BLaER1 (cell line): ENCODE measurements at regions not wholly inside any gene's neighbourhood (a gene's known extent, or its start where the extent isn't known, plus 50 kb on each side); places are given as distances from the start of the nearest gene placed in this dataset.

Experiments used
- H3K27ac ChIP-seq: shearing (Covaris generic); formaldehyde crosslinking; 2 replicates; pipeline ENCODE4 v1.8.1; 2022
- H3K27me3 ChIP-seq: shearing (Covaris generic); formaldehyde crosslinking; 2 replicates; pipeline ENCODE4 v1.8.1; 2022
- H3K36me3 ChIP-seq: shearing (Covaris generic); formaldehyde crosslinking; 2 replicates; pipeline ENCODE4 v1.8.1; 2022
- H3K4me1 ChIP-seq: shearing (Covaris generic); formaldehyde crosslinking; 2 replicates; pipeline ENCODE4 v1.8.1; 2022
- H3K4me2 ChIP-seq: shearing (Covaris generic); formaldehyde crosslinking; 2 replicates; pipeline ENCODE4 v1.8.1; 2022
- H3K4me3 ChIP-seq: shearing (Covaris generic); formaldehyde crosslinking; 2 replicates; pipeline ENCODE4 v1.8.1; 2022
- H3K9ac ChIP-seq: shearing (Covaris generic); formaldehyde crosslinking; 2 replicates; pipeline ENCODE4 v1.8.1; 2022
- H3K9me3 ChIP-seq: shearing (Covaris generic); formaldehyde crosslinking; 2 replicates; pipeline ENCODE4 v1.8.1; 2022
- H4K20me1 ChIP-seq: shearing (Covaris generic); formaldehyde crosslinking; 2 replicates; pipeline ENCODE4 v1.8.1; 2022
- Cebpa-rat ChIP-seq: shearing (Covaris generic); IDR thresholded peaks from 2 replicates; pipeline ENCODE4 v1.8.1; 2022

DNA sequence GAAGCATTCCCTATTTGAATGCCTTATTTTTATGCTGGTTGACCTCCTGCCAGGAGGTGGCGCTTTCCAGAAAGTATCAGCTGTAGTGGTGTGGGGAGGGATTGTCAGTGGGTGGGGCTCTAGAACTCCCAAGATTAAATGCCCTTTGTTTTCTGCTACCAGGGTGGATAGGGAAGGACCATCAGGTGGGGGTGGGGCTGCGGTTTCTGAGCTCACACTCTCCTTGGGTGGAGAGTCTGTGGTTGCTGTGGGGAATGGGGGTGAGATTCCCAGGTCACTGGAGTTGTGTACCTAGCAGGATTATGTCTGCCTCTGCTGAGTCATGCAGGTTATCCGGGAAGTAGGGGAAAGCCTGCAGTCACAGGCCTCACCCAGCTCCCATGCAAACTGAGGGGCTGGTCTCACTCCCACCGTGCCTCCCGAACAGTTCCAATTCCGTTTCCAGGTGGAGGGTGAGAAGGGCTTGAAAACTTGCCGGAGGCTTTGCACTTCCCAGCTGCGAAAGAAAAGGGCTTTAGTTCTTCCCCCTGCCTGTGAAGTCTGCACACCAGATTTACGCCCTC is 68.3 kb downstream of the ALG10B start:
- H3K9ac ChIP-seq: no peak overlapping the region
- H3K9me3 ChIP-seq: no peaks in the 10 kb centered on the region
- H3K27ac ChIP-seq: no peak overlapping the region
- no peaks in the 10 kb centered on the region for H3K27me3 ChIP-seq
- no peak overlapping the region for H3K4me2 ChIP-seq
- no peaks in the 10 kb centered on the region for H4K20me1 ChIP-seq
- no peak overlapping the region for H3K4me3 ChIP-seq
- no peak for TF ChIP-seq Cebpa-rat
- H3K36me3 ChIP-seq: no peaks in the 10 kb centered on the region
- H3K4me1 ChIP-seq: no peaks in the 10 kb centered on the region

DNA sequence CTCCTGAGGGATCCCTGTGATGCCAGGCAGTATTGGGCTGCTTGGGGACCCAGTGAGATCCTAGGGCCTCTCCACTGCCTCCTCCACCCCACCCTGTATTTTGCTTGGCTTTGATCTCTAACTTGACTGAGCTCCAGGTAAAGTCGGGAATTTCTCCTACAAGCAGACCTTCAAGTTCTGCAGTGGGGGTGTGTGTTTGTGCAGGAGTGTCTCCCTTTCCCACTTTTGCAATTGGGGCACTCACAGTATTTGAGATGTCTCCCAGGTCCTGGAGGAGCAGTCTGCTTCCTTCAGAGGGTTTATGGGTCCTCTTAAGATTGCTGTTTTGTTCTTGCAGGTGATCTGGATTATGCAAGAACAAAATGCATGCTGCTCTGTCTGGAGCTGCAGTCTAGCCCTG is 68.9 kb downstream of the ALG10B start:
- no peaks in the 10 kb centered on the region for H4K20me1 ChIP-seq
- no peaks in the 10 kb centered on the region for H3K36me3 ChIP-seq
- H3K4me1 ChIP-seq: no peaks in the 10 kb centered on the region
- H3K4me2 ChIP-seq: no peak overlapping the region
- H3K9me3 ChIP-seq: no peaks in the 10 kb centered on the region
- no peak overlapping the region for H3K27ac ChIP-seq
- no peak overlapping the region for H3K4me3 ChIP-seq
- TF ChIP-seq Cebpa-rat: no peak
- no peaks in the 10 kb centered on the region for H3K27me3 ChIP-seq
- H3K9ac ChIP-seq: no peak overlapping the region

DNA sequence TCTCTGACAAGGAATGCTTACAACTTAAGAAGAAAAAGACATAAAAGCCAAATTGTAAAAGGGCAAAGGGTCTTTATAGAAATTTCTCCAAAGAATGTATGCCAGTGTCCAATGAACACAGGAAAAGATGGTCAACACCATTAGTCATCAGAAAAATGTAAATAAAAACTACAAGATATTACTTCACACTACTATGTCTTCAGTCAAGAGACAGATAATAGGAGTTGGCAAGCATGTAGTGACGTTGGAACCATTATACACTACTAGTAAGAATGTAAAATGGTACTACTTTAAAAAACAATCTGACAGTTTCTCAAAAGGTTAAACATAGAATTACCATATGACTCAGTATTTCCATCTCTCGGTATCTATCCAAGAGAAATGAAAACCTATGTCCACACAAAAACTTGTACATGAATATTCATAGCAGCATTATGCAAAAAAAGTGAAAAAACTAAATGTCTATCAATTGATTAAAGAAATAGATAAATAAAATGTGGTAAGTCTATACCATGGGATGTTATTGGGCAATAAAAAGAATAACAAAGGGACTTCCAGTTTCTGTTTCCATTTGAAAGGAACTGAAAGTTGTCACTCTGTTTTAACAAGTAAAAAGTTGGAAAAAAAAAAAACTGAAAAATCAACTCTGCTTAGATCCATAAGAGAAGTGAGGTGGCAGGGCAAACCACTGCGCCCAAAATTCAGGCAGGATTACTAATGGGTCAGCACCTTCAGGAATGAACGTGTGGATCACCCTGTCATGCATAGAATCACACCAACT is 69.8 kb downstream of the ALG10B start:
- H3K9me3 ChIP-seq: no peaks in the 10 kb centered on the region

DNA sequence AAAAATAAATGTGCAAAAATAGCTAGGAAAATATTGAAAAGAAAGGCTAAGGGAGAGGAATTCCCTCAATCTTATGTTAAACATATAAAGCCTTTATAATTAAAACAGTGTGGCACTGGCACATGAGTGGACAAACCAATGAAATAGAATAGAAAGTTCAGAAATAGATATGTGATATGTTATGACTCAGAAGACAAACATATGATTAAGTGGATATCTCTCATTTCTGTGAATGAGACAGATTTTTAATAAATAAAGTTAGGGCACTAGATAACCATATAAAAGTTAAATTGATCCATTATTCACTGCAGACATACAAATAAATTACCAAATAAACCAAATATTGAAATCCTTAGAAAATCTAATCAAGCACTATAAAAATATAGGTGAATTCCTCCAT is 73.0 kb downstream of the ALG10B start:
- no peak for TF ChIP-seq Cebpa-rat
- H3K36me3 ChIP-seq: no peaks in the 10 kb centered on the region
- H3K27me3 ChIP-seq: no peaks in the 10 kb centered on the region

More for the DNA sequence above, 69.8 kb downstream of the ALG10B start:
- no peak overlapping the region for H3K9ac ChIP-seq
- no peaks in the 10 kb centered on the region for H3K4me1 ChIP-seq
- no peaks in the 10 kb centered on the region for H3K36me3 ChIP-seq
- H4K20me1 ChIP-seq: no peaks in the 10 kb centered on the region
- no peak overlapping the region for H3K27ac ChIP-seq
- H3K4me2 ChIP-seq: no peak overlapping the region
- H3K4me3 ChIP-seq: no peak overlapping the region
- no peaks in the 10 kb centered on the region for H3K27me3 ChIP-seq
- no peak for TF ChIP-seq Cebpa-rat

DNA sequence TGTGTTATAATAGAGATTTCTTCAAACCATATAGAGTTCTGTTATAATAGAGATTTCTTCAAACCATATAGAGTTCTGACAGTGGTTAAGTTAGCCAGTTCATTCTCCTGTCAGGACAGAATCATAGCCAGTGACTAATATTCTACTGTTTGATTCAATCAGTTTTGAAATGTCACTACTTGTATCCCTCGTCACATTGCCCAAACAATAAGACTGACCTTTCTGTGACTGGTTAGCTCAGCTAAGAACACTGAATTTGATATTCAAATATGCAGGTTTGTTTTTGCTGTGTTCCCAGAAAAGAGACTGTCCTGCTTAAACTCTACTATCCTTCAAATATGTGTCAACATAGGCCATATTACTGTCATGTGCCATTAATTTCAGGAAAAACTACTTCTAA is 74.4 kb downstream of the ALG10B start:
- Histone ChIP-seq H4K20me1 (no peaks in the 10 kb centered on the region), H3K27me3 (no peaks in the 10 kb centered on the region), H3K36me3 (no peaks in the 10 kb centered on the region), H3K27ac (no peak overlapping the region), H3K9me3 (peaks cover 20% of the 10 kb centered on the region), H3K4me1 (no peaks in the 10 kb centered on the region; the same call in 1 of the 2 replicates), H3K4me3 (no peak overlapping the region), H3K9ac (no peak overlapping the region), H3K4me2 (no peak overlapping the region)
- TF ChIP-seq Cebpa-rat: no peak

More for the DNA sequence above, 73.0 kb downstream of the ALG10B start:
- Histone ChIP-seq H3K9me3 (peaks cover 20% of the 10 kb centered on the region), H3K27ac (no peak overlapping the region), H3K4me2 (no peak overlapping the region), H4K20me1 (no peaks in the 10 kb centered on the region), H3K4me1 (no peaks in the 10 kb centered on the region; the same call in 1 of the 2 replicates), H3K4me3 (no peak overlapping the region), H3K9ac (no peak overlapping the region)

DNA sequence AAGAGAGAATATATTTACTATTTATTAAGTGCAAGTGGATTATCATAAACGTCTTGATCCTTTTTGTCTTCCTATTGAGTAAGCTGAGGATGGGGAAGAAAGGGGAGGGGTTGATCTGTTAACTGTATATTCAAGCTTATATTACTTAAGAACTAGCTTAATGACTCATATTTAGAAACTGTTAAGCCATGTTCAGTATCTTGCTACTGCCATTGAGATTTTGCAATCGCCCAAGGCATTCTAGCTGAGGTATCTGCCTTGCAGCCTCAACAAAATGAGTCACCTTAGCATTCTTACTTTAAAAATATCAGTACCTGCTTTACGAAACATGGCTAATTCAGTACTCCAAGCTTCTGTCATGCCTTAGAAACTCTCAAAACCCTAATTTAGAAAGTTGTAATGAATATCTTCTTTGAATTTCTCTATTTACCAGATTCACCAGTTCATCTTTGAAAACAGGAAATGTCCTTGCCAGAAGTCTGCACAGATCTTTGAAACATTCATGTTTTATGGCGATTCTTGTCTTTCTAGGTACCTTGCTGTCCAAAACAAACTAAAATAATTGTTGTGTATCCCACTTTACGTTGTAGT is 76.1 kb downstream of the ALG10B start:
- Histone ChIP-seq H3K4me2 (no peak overlapping the region), H3K36me3 (no peaks in the 10 kb centered on the region), H3K9ac (no peak overlapping the region), H4K20me1 (no peaks in the 10 kb centered on the region), H3K4me1 (no peaks in the 10 kb centered on the region; the same call in 1 of the 2 replicates), H3K4me3 (no peak overlapping the region), H3K9me3 (peaks cover 20% of the 10 kb centered on the region), H3K27ac (no peak overlapping the region), H3K27me3 (no peaks in the 10 kb centered on the region)
- no peak for TF ChIP-seq Cebpa-rat

DNA sequence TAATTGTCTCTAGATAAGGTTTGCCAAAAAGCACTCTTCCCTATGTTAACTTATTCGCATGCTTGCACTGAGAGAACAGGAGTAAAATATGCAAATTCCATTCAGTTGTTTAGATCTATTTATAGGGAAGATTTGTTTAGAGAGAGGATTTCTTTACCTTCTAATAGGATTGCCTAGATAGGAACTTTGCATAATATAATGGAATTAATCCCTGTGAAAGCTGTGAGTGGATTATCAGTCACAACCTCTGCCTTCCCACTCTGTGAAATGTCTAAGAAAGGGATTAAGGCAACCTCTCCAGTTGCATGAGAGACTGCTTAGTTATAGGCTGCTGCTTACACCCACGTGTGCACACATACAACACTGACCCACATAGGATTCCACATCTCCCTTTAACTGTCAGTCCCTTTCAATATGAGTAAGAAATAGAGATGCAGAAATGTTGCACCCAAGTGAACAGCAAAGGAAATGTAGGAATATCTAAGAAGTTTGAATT is 83.2 kb downstream of the ALG10B start:
- Histone ChIP-seq H3K4me3 (no peak overlapping the region), H3K9ac (no peak overlapping the region), H4K20me1 (no peaks in the 10 kb centered on the region), H3K9me3 (no peaks in the 10 kb centered on the region; the same call in 1 of the 2 replicates), H3K4me1 (no peaks in the 10 kb centered on the region), H3K27ac (no peak overlapping the region), H3K4me2 (no peak overlapping the region), H3K27me3 (no peaks in the 10 kb centered on the region), H3K36me3 (no peaks in the 10 kb centered on the region)
- no peak for TF ChIP-seq Cebpa-rat

DNA sequence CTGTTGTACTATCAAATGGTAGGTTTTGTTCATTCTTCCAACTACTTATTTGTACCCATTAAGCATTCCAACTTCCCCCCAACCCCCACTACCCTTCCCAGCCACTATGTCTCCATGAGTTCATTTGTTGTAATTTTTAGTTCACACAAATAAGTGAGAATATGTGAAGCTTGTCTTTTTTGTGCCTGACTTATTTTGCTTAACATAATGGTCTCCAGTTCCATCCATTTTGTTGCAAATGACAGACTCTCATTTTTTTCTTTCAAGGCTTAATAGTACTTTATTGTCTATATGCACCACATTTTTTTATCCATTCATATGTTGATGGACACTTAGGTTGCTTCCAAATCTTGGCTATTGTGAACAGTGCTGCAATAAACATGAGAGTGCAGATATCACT is 86.2 kb downstream of the ALG10B start:
- Histone ChIP-seq H3K4me3 (no peak overlapping the region), H3K27me3 (no peaks in the 10 kb centered on the region), H3K36me3 (no peaks in the 10 kb centered on the region), H4K20me1 (no peaks in the 10 kb centered on the region), H3K4me2 (no peak overlapping the region), H3K27ac (no peak overlapping the region), H3K4me1 (no peaks in the 10 kb centered on the region), H3K9ac (no peak overlapping the region), H3K9me3 (peaks cover 11% of the 10 kb centered on the region; the same call in 1 of the 2 replicates)
- no peak for TF ChIP-seq Cebpa-rat

DNA sequence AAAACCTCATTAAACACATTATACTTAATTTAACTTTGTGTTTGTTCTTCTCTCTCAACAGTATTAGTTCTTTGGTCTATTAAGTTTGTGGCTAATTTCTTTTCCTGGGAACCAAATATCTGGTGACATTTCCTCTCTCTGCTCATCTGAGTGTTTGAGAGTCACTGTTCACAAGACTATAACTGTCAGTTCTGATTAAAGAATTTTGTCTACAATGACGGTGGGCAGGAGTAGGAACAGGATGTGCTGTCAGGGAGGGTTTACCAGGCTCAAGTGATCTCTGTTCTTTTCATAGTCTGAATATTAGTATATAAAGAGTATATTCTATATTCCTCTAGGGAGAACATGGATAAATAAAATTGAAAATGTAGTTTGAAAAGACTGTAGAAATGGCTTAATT is 92.9 kb downstream of the ALG10B start:
- Histone ChIP-seq H3K36me3 (no peaks in the 10 kb centered on the region), H3K27ac (no peak overlapping the region), H3K9me3 (peaks cover 11% of the 10 kb centered on the region; the same call in 1 of the 2 replicates), H4K20me1 (no peaks in the 10 kb centered on the region), H3K4me1 (peaks cover 24% of the 10 kb centered on the region; the same call in 1 of the 2 replicates), H3K4me3 (no peak overlapping the region), H3K9ac (no peak overlapping the region), H3K27me3 (no peaks in the 10 kb centered on the region), H3K4me2 (peak overlapping the region; percentile 18; the same call in 1 of the 2 replicates)
- TF ChIP-seq Cebpa-rat: no peak

DNA sequence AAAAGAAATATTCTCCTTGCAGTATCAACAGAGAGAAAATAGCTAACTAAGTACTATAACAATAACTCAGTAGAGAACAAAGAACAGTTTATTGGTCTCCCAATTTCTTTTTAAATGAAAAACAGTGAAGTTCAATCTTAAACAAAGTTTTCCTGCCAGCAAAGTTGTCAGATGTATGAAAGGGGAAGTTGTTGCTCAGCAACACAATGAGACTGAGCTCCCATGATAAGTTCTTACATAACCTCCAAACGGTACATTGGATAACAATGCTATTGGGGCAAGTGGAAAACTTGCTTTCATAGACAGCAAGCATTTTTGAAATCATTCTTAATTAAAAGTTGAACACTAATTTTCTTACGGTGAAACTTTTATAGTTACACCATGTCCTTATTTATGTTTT is 94.9 kb downstream of the ALG10B start:
- Histone ChIP-seq H3K36me3 (no peaks in the 10 kb centered on the region), H4K20me1 (no peaks in the 10 kb centered on the region), H3K27ac (no peak overlapping the region), H3K9ac (no peak overlapping the region), H3K27me3 (no peaks in the 10 kb centered on the region), H3K9me3 (peaks cover 4% of the 10 kb centered on the region; the same call in 1 of the 2 replicates), H3K4me1 (peaks cover 24% of the 10 kb centered on the region; the same call in 1 of the 2 replicates), H3K4me3 (no peak overlapping the region), H3K4me2 (no peak overlapping the region; the same call in 1 of the 2 replicates)
- TF ChIP-seq Cebpa-rat: no peak
